ENCODE measurements at regions not wholly inside any gene's neighbourhood (a gene's known extent, or its start where the extent isn't known, plus 50 kb on each side); places are given as distances from the start of the nearest gene placed in this dataset.

DNA sequence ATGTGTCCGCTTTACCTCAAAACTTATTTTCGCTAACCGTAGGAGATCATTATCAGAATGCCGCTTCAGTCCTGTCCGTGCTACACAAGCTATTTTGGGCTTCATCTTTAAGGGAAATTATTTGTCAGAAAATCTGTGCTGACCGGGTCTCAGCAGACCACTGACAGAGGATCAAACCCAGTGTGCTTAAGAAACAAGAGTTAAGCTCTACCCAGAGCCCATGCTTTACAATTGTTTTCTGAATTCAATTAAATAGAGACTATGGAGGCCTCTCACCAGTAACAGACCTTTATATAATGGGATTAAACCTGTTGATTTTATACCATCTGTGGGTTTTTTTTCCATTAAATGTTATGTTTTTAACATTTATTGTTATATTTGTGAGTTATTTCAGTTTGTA is 1956.7 kb upstream of the PIK3C3 start:
- Histone ChIP-seq H3K36me3 (ENCODE audit: control insufficient read depth in 2 of 2, extremely low read depth in 1 of 2, insufficient read depth in 2 of 2, low read length in 2 of 2) (no peaks in the 10 kb centered on the region), H3K9me1 (replicated peaks; ENCODE audit: control insufficient read depth, extremely low read depth, insufficient read depth, low read length) (no peaks in the 10 kb centered on the region), H3K79me2 (ENCODE audit: control insufficient read depth, insufficient read depth, low read length) (no peaks in the 10 kb centered on the region), H3K4me3 (replicated peaks in 1 of 3; ENCODE audit: insufficient read depth in 1 of 3, low read depth in 1 of 3, low read length in 3 of 3) (no peak overlapping the region), H3K9ac (replicated peaks; ENCODE audit: extremely low read depth, insufficient read depth, low read length) (no peak overlapping the region), H3K27ac (ENCODE audit: insufficient read depth, low read depth, low read length) (no peak overlapping the region), H3K4me1 (ENCODE audit: control insufficient read depth, extremely low read depth, insufficient read depth, low read length) (no peaks in the 10 kb centered on the region), H4K20me1 (replicated peaks; ENCODE audit: control insufficient read depth, extremely low read depth, insufficient read depth, low read length) (no peaks in the 10 kb centered on the region), H2AFZ (ENCODE audit: low read depth, low read length) (no peak overlapping the region), H3K4me2 (ENCODE audit: insufficient read depth, low read length) (no peak overlapping the region), H3K27me3 (ENCODE audit: control insufficient read depth in 2 of 2, insufficient read depth in 2 of 2, low read length in 2 of 2) (no peaks in the 10 kb centered on the region), H3K9me3 (replicated peaks; ENCODE audit: control insufficient read depth, insufficient read depth, low read length) (no peaks in the 10 kb centered on the region)
- ChIA-PET CTCF (interaction anchor here (1.1 kb wide), 1 partner anchor 45 kb away, joined by 4 read pairs; no protein-coding TSS in a partner anchor), POLR2A (no interaction called here)
- dilution Hi-C loops (cut with MboI; ENCODE audit: extremely low pct_ligation_motif_present, low sequenced_read_pairs), result no loop called here
- no peak for DNase-seq (ENCODE audit: low read depth, low spot score)
- no TSS peak for BruUV-seq (replicated peaks)
- intact Hi-C loops (cut with micrococcal nuclease), result no loop called here
- TF ChIP-seq MYC (IDR thresholded peaks at IDR 0.05; ENCODE audit: low read depth, low read length) (no peak), EZH2 (IDR thresholded peaks at IDR 0.05; ENCODE audit: borderline replicate concordance, low read depth, low read length, severe bottlenecking) (no peak), JUN (IDR thresholded peaks at IDR 0.05; ENCODE audit: borderline replicate concordance, insufficient read depth, insufficient read length, low read depth) (no peak), POLR2A (IDR thresholded peaks at IDR 0.05; ENCODE audit: low read depth, low read length) (no peak), GATA2 (IDR thresholded peaks at IDR 0.05; ENCODE audit: insufficient read depth, insufficient read length, low read depth, low read length) (no peak), POLR2AphosphoS5 (IDR thresholded peaks at IDR 0.05; ENCODE audit: insufficient read depth, low read depth, low read length) (no peak), FOS (IDR thresholded peaks at IDR 0.05; ENCODE audit: borderline replicate concordance, insufficient read depth, low read length) (no peak)
- TF ChIP-seq, protein P1, sequence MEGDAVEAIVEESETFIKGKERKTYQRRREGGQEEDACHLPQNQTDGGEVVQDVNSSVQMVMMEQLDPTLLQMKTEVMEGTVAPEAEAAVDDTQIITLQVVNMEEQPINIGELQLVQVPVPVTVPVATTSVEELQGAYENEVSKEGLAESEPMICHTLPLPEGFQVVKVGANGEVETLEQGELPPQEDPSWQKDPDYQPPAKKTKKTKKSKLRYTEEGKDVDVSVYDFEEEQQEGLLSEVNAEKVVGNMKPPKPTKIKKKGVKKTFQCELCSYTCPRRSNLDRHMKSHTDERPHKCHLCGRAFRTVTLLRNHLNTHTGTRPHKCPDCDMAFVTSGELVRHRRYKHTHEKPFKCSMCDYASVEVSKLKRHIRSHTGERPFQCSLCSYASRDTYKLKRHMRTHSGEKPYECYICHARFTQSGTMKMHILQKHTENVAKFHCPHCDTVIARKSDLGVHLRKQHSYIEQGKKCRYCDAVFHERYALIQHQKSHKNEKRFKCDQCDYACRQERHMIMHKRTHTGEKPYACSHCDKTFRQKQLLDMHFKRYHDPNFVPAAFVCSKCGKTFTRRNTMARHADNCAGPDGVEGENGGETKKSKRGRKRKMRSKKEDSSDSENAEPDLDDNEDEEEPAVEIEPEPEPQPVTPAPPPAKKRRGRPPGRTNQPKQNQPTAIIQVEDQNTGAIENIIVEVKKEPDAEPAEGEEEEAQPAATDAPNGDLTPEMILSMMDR (IDR thresholded peaks at IDR 0.05; ENCODE audit: extremely low read depth in 1 of 2, insufficient read depth in 1 of 2, low read depth in 1 of 2, low read length in 2 of 2), result no peak
- TF ChIP-seq, protein P2, sequence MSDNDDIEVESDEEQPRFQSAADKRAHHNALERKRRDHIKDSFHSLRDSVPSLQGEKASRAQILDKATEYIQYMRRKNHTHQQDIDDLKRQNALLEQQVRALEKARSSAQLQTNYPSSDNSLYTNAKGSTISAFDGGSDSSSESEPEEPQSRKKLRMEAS (IDR thresholded peaks at IDR 0.05; ENCODE audit: insufficient read depth, insufficient read length), result no peak
- no peak for FAIRE-seq

Data from endothelial cell of umbilical vein (primary cell).